Gastrocnemius medialis (tissue), 4 donors: ENCODE measurements at regions not wholly inside any gene's neighbourhood (a gene's known extent, or its start where the extent isn't known, plus 50 kb on each side); places are given as distances from the start of the nearest gene placed in this dataset.
"Not testable (repeated sequence)": the region's sequence is repeated elsewhere in the genome, so short reads cannot be mapped to it uniquely, and the experiment has no call there.

Source experiments
- ATAC-seq, 2 donors: fragments of 150-250 bp; one replicate each; pipeline ENCODE4 v1.9.1; 2016
- DNase-seq, 2 donors: peaks; one replicate each; pipeline ENCODE4 v3.0.0-alpha.2; 2019
- H3K27ac ChIP-seq, 4 donors: fragments of 200-600 bp; sonication (generic); 1 replicate in 1 of 4; 2 replicates in 3 of 4; pipeline ENCODE4 v1.5.1; 2016 to 2018; ENCODE audit warnings: mild to moderate bottlenecking in 2 of 4, moderate library complexity in 1 of 4
- H3K27me3 ChIP-seq, 3 donors: fragments of 200-600 bp; sonication (generic) in 2 of 3; 1 replicate in 1 of 3; 2 replicates in 2 of 3; pipeline versions ENCODE4 v1.5.1 to v1.6.0; 2016 to 2019; ENCODE audit warnings: mild to moderate bottlenecking in 1 of 3, moderate library complexity in 1 of 3
- H3K36me3 ChIP-seq, 2 donors: fragments of 200-600 bp; sonication (generic) in 1 of 2; one replicate each; pipeline ENCODE4 v1.5.1; 2017 to 2018
- H3K4me1 ChIP-seq, 2 donors: fragments of 200-600 bp; sonication (generic) in 1 of 2; one replicate each; pipeline ENCODE4 v1.5.1; 2016 to 2017; ENCODE audit warnings: mild to moderate bottlenecking in 2 of 2
- H3K4me3 ChIP-seq, 4 donors: fragments of 200-600 bp; sonication (generic) in 3 of 4; 1 replicate in 1 of 4; 2 replicates in 3 of 4; pipeline ENCODE4 v1.5.1; 2016 to 2019; ENCODE audit warnings: mild to moderate bottlenecking in 2 of 4
- H3K9me3 ChIP-seq, 3 donors: fragments of 200-600 bp; sonication (generic) in 2 of 3; 1 replicate in 1 of 3; 2 replicates in 2 of 3; pipeline ENCODE4 v1.5.1; 2016 to 2019
- POLR2A ChIP-seq, 2 donors: fragments of 450-650 bp; IDR thresholded peaks; one replicate each; pipeline ENCODE4 v1.6.1; 2017; ENCODE audit warnings: antibody characterized with exemption in 2 of 2, mild to moderate bottlenecking in 2 of 2, moderate library complexity in 2 of 2
- in situ Hi-C, 4 donors: fragments of 200-750 bp; cut with MboI; loops; one replicate each; pipeline versions ENCODE4 v1.15.0 to v1.8.0; 2017; ENCODE audit warnings: low sequenced_read_pairs in 4 of 4
- intact Hi-C: fragments of 100-400 bp; cut with DNase I; formaldehyde crosslinking; loops from one replicate; pipeline ENCODE4 v1.15.1; 2023; ENCODE audit warnings: low total_unique reads
- TF ChIP-seq, protein P1 (sequence below), 5 experiments: fragments of 450-650 bp in 3 of 5; fragments of 200-600 bp in 2 of 5; sonication (generic) in 2 of 5; IDR thresholded peaks in 4 of 5; conservative IDR thresholded peaks in 1 of 5; 1 replicate in 4 of 5; 2 replicates in 1 of 5; pipeline ENCODE4 v1.5.1; 2016 to 2019; ENCODE audit warnings: antibody characterized with exemption in 5 of 5, mild to moderate bottlenecking in 3 of 5, moderate library complexity in 3 of 5

DNA sequence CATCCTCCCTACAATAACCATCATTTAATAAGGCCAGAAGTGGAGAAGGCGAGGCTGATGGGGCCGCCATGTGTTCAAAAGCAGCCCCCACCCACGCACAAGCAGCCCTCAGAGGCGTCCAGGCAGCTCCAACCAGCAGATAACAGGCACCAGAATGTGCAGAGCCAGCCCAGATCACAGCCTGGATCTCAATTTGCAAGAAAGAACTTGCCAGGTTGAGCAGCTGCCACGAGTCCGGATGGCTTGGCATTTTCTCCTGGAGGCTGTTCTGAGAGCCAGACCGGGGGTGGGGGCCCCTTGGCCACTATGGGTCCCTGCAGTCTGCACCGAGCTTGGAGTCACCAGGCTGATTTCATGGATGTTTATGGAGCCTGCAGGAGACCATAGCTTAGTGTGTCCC is 338.1 kb downstream of the PREX1 start:
- Histone ChIP-seq H3K27ac (no peak overlapping the region), H3K9me3 (no peaks in the 10 kb centered on the region), H3K4me3 (no peak overlapping the region), H3K27me3 (peaks cover 0 to 20% (median 0%) of the 10 kb centered on the region in 3 donors), H3K4me1 (no peaks in the 10 kb centered on the region), H3K36me3 (no peaks in the 10 kb centered on the region)
- in situ Hi-C loops: no loop called here
- DNase-seq (no peak), ATAC-seq (no peak)
- no peak for TF ChIP-seq POLR2A (IDR thresholded peaks at IDR 0.05)
- TF ChIP-seq, protein P1, sequence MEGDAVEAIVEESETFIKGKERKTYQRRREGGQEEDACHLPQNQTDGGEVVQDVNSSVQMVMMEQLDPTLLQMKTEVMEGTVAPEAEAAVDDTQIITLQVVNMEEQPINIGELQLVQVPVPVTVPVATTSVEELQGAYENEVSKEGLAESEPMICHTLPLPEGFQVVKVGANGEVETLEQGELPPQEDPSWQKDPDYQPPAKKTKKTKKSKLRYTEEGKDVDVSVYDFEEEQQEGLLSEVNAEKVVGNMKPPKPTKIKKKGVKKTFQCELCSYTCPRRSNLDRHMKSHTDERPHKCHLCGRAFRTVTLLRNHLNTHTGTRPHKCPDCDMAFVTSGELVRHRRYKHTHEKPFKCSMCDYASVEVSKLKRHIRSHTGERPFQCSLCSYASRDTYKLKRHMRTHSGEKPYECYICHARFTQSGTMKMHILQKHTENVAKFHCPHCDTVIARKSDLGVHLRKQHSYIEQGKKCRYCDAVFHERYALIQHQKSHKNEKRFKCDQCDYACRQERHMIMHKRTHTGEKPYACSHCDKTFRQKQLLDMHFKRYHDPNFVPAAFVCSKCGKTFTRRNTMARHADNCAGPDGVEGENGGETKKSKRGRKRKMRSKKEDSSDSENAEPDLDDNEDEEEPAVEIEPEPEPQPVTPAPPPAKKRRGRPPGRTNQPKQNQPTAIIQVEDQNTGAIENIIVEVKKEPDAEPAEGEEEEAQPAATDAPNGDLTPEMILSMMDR (IDR thresholded peaks at IDR 0.05 in 4 of 5, conservative IDR thresholded peaks at IDR 0.05 in 1 of 5): no peak
- intact Hi-C loops: no loop called here

DNA sequence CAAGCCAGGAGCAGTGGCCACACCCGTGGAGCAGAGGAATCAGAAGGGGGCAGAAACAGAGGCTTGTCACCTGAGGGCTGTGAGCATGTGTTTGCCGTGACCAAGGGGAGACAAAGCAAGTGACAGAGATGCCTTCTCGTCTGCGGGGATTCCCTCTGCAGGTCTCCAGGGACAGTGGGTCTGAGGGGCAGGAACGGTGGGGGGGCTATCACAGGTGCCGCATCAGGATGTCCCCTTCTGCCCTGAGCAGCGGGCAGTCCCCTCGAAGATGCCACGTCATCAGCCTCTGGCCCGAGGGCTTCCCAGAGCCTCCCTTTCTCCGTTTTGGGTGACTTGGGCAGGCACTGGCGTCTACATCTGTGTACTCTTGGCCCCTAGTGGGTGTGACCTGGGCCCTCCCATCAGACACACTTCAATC is 338.7 kb downstream of the PREX1 start:
- in situ Hi-C loops (no loop called here), intact Hi-C loops (no loop called here)
- Histone ChIP-seq H3K27ac (no peak overlapping the region), H3K27me3 (peaks cover 0 to 20% (median 0%) of the 10 kb centered on the region in 3 donors), H3K4me1 (no peaks in the 10 kb centered on the region), H3K4me3 (no peak overlapping the region), H3K36me3 (no peaks in the 10 kb centered on the region), H3K9me3 (no peaks in the 10 kb centered on the region)
- no peak for DNase-seq
- TF ChIP-seq POLR2A (IDR thresholded peaks at IDR 0.05): no peak
- TF ChIP-seq, protein P1 (IDR thresholded peaks at IDR 0.05 in 4 of 5, conservative IDR thresholded peaks at IDR 0.05 in 1 of 5): no peak
- no peak for ATAC-seq

DNA sequence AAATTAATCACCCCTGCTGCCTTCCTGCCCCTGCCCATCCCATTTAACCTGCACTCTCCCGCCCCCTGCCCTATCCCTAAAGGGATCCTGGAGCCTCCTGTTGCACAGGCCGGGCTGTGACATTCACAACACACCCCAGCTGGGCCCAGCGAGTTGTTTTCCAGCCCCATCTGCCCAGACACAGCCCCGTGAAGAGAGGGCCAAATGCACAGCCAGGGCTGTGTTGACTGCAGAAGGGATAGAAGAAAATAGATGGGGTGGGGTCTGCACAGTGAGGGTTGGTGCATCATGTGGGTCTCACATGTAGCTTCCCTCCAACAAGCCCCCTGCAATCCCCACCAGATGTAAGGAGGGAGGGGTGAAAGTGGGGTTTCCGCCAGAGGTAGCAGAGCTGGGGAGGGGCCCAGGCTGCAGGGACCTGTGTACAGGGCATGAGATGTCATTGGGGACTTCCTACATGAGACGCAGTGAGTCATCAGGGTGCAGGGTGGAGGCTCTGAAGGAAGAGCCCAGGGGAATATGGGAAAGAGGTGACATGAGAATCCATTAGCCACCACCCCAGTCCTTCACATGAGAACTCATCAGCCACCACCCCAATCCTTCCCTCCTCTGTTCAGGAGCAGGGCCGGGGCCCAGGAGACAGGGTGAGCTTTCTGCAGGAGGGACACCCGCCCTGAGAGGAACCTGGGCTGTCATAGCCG is 339.3 kb downstream of the PREX1 start:
- H3K4me1 ChIP-seq, H3K4me3 ChIP-seq, DNase-seq, H3K27ac ChIP-seq, H3K36me3 ChIP-seq, ATAC-seq, in situ Hi-C loops, intact Hi-C loops, H3K9me3 ChIP-seq: not testable (repeated sequence)
- peaks cover 0 to 23% (median 0%) of the 10 kb centered on the region in 3 donors for H3K27me3 ChIP-seq

DNA sequence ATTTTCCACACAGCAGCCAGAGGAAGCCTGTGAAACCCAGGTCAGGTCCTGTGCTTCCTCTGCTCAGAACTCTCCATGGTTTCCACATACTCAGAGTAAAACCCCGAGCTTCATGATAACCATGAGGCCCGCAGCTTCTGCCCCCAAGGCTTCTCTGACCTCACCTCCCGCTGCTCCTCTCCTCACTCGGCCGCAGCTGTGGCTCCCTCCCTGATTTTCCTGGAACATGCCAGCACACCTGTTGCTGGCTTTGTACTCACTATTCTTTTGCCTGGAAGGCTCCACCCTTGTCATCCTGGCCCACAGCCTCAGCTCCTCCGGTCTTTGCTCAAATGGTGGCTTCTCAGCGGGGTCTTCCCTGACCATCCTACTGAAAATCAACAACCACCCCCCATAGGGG is 341.7 kb downstream of the PREX1 start:
- DNase-seq (no peak), ATAC-seq (no peak)
- in situ Hi-C loops: no loop called here
- no peak overlapping the region for H3K4me3 ChIP-seq
- intact Hi-C loops: no loop called here
- no peak for TF ChIP-seq POLR2A (IDR thresholded peaks at IDR 0.05)
- TF ChIP-seq, protein P1 (IDR thresholded peaks at IDR 0.05 in 4 of 5, conservative IDR thresholded peaks at IDR 0.05 in 1 of 5): no peak
- no peaks in the 10 kb centered on the region for H3K4me1 ChIP-seq
- H3K27ac ChIP-seq: no peak overlapping the region
- peaks cover 0 to 20% (median 0%) of the 10 kb centered on the region in 3 donors for H3K27me3 ChIP-seq
- H3K9me3 ChIP-seq: no peaks in the 10 kb centered on the region
- H3K36me3 ChIP-seq: no peaks in the 10 kb centered on the region

DNA sequence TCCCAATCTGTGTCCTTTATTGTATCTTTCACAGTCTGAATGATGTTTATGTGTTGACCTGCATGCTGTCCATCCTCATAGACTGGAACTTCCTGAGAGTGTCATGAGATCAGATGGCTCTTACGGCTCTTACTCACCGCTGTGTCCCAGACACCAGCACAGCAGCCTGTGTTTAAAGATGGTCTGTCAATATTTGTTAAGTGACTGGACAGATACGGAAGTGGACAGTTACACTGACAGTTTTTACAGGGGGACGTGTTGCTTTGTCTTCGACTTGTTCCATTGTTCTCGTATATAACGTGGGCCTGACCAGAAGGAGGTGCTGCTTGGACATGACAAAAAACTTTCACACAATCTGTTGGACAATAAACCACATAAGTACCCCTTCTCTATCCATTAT is 342.6 kb downstream of the PREX1 start:
- DNase-seq, H3K36me3 ChIP-seq, H3K27ac ChIP-seq, H3K4me1 ChIP-seq, in situ Hi-C loops, ATAC-seq, H3K4me3 ChIP-seq, H3K9me3 ChIP-seq, intact Hi-C loops: not testable (repeated sequence)
- H3K27me3 ChIP-seq: peaks cover 0 to 20% (median 0%) of the 10 kb centered on the region in 3 donors
